HG02763 (cell line): ENCODE measurements at regions not wholly inside any gene's neighbourhood (a gene's known extent, or its start where the extent isn't known, plus 50 kb on each side); places are given as distances from the start of the nearest gene placed in this dataset.

Experiments
- ATAC-seq: cut with Tn5 transposase; IDR thresholded peaks from one replicate; pipeline ENCODE4 v1.9.1; 2021; ENCODE audit warnings: mild to moderate bottlenecking, moderate library complexity; ENCODE audit not compliant: unreplicated experiment

GRCh38 chr3:99240700-99241099, 339.2 kb upstream of the DCBLD2 start:
- ATAC-seq, result no peak

- no peak for ATAC-seq
Observed at GRCh38 chr3:99236576-99236975, 335.1 kb upstream of the DCBLD2 start.

DNA sequence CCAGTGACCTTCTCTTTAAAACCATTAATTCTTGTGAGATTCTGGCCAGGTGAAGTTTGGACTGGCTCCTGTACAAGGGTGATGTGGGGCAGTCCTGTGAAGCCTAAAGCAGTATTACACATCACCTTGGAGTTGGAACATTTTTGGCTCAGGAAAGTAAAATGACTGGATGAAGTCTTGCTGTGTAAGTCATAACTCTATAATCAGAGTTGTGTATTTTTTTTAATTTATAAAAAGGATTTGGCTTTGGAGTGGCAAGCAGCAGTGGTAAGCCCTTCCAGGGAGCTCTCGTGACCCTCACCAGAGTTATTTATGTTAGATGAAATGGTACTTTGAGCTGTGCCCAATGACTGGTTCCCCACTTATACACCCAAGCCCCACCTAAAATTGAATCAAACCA, 331.2 kb upstream of the DCBLD2 start:
- ATAC-seq, result no peak

DNA sequence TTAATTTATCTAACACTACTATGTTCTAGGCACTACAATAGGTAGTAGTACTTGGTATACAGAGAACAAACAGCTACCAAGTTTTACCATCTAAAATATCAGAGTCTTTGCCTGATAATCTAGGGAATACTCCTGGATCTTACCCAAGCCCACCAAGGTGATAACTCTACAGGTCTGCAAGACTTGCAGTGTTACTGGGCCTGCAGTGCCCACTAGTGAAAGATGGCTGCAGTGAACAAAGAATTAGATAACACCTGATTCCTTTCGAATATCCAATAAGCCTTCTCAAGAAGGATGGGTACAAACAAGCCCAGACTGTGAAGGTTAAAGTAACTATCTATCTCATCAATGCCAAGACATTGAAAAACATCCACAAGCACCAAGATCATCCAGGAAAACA, 317.0 kb upstream of the DCBLD2 start:
- no peak for ATAC-seq

GRCh38 chr3:99212969-99213368, 311.5 kb upstream of the DCBLD2 start:
- no peak for ATAC-seq

GRCh38 chr3:99211309-99211708, 309.8 kb upstream of the DCBLD2 start:
- ATAC-seq, result no peak

- no peak for ATAC-seq
Observed at GRCh38 chr3:99199021-99199420, 297.5 kb upstream of the DCBLD2 start.

DNA sequence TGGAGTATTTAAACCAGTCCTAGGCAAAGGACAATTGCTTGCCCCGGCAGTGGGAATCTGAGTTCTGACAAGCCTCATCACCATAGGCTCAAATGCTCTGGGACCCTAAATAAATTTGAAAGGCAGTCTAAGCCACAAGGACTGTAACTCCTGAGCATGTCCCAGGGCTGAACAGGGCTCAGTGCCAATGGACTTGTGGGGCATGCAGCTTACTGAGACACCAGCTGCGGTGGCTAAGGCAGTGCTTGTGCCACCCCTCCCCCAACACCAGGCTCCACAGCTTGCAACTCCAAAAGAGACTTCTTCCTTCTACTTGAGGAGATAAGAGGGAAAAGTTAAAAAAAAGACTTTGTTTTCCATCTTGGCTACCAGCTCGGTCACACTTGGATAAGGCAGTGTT, 289.7 kb upstream of the DCBLD2 start:
- ATAC-seq, result no peak

GRCh38 chr3:99188936-99189335, 287.4 kb upstream of the DCBLD2 start:
- ATAC-seq, result no peak

GRCh38 chr3:99186016-99186415, 284.5 kb upstream of the DCBLD2 start:
- no peak for ATAC-seq

DNA sequence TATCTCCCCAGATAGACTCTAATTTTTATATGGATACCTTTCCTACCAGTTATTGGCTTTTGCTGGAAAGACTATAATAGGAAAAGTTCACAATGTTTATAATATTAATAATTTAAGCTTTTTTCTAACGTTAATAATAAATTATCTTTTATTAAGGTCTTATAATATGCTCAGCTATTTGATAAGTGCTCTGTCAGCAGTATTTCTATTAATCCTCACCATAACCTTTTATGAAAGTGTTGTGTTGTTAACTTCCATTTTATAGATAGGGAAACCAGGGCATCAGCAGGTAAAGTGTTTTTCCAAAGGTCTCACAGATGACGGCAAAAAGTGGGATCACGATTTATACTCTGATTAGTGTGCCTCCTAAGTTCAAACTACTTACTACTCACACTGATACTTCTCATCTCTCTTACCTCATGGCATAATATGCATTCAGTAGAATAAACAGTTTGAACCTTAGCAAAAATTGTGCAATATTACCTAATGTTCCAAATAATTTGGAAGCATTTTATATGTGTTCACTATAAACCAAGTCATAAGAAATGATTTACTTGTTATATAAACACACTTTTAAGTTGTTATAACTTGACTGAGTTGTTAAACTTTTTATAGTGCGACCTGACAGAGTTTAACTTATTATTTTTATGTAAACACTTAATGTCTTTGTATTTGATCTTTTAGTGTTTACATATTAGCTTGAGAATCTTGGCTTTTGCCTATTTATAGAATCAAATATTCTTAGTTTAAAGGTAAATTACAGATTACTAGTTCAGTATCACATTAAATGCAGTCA, 274.9 kb upstream of the DCBLD2 start:
- no peak for ATAC-seq

GRCh38 chr3:99175276-99175812, 273.8 kb upstream of the DCBLD2 start:
- no peak for ATAC-seq

GRCh38 chr3:99172736-99173657, 271.5 kb upstream of the DCBLD2 start:
- ATAC-seq, result no peak

GRCh38 chr3:99171800-99172199, 270.3 kb upstream of the DCBLD2 start:
- no peak for ATAC-seq

- ATAC-seq, result no peak
Observed at GRCh38 chr3:99170867-99171517, 269.5 kb upstream of the DCBLD2 start.

GRCh38 chr3:99167071-99167470, 265.6 kb upstream of the DCBLD2 start:
- ATAC-seq, result no peak

GRCh38 chr3:99163314-99163713, 261.8 kb upstream of the DCBLD2 start:
- no peak for ATAC-seq

GRCh38 chr3:99159220-99159762, 257.8 kb upstream of the DCBLD2 start:
- no peak for ATAC-seq

GRCh38 chr3:99145031-99145430, 243.5 kb upstream of the DCBLD2 start:
- ATAC-seq, result no peak

DNA sequence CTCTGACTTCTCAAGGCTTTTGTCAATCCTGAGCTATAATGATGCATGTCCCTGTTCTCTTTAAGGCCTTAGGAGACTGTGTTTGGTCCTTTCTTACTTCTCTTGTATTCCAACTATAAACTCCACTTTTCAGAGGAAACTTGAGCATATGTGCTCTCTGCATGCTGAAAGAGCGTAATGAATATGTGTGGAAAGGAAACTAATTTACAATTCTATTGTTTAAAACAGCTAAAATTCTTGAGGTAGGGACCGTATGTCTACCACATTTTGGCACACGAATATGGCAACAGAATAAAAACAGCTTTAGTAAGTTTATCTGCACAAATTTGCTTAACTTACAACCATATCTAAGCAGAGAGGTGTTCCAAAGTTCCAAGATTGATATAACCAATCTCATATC, 242.0 kb upstream of the DCBLD2 start:
- ATAC-seq, result no peak

GRCh38 chr3:99134986-99135385, 233.5 kb upstream of the DCBLD2 start:
- no peak for ATAC-seq
